Sigmoid colon (tissue), 6 donors: ENCODE measurements at regions not wholly inside any gene's neighbourhood (a gene's known extent, or its start where the extent isn't known, plus 50 kb on each side); places are given as distances from the start of the nearest gene placed in this dataset.
"Not testable (repeated sequence)": the region's sequence is repeated elsewhere in the genome, so short reads cannot be mapped to it uniquely, and the experiment has no call there.

Experiments
- DNase-seq: peaks from one replicate; pipeline ENCODE4 v3.0.0-alpha.2; 2019
- H3K27ac ChIP-seq, 4 donors: fragments of 200-600 bp; sonication (generic); one replicate each; pipeline ENCODE4 v1.5.1; 2016 to 2019; ENCODE audit warnings: mild to moderate bottlenecking in 1 of 4
- H3K27me3 ChIP-seq, 3 donors: fragments of 200-600 bp; sonication (generic); one replicate each; pipeline ENCODE4 v1.5.1; 2019; ENCODE audit warnings: mild to moderate bottlenecking in 1 of 3
- H3K36me3 ChIP-seq, 4 donors: fragments of 200-600 bp; sonication (generic); one replicate each; pipeline ENCODE4 v1.5.1; 2016 to 2019
- H3K4me1 ChIP-seq, 4 donors: fragments of 200-600 bp; sonication (generic); one replicate each; pipeline ENCODE4 v1.5.1; 2017 to 2019
- H3K4me3 ChIP-seq, 4 donors: fragments of 200-600 bp; sonication (generic); one replicate each; pipeline ENCODE4 v1.5.1; 2017 to 2019; ENCODE audit warnings: mild to moderate bottlenecking in 2 of 4, moderate library complexity in 1 of 4
- H3K9me3 ChIP-seq, 4 donors: fragments of 200-600 bp in 3 of 4; sonication (generic) in 3 of 4; one replicate each; pipeline versions ENCODE4 v1.5.1 to v1.6.1; 2013 to 2019
- CTCF ChIP-seq, 4 experiments: fragments of 450-650 bp in 3 of 4; fragments of 200-600 bp in 1 of 4; IDR thresholded peaks; one replicate each; pipeline ENCODE4 v1.5.1; 2016 to 2019; ENCODE audit warnings: antibody characterized with exemption in 4 of 4, mild to moderate bottlenecking in 3 of 4, moderate library complexity in 2 of 4
- EP300 ChIP-seq, 4 donors: sonication (generic); formaldehyde crosslinking; IDR thresholded peaks; one replicate each; pipeline ENCODE4 v1.6.1; 2017; ENCODE audit warnings: antibody characterized with exemption in 4 of 4
- POLR2A ChIP-seq, 2 donors: fragments of 450-650 bp; IDR thresholded peaks; one replicate each; pipeline ENCODE4 v1.6.1; 2016; ENCODE audit warnings: antibody characterized with exemption in 2 of 2, mild to moderate bottlenecking in 2 of 2, moderate library complexity in 2 of 2
- POLR2AphosphoS5 ChIP-seq, 4 donors: sonication (generic); formaldehyde crosslinking; IDR thresholded peaks; one replicate each; pipeline ENCODE4 v1.6.1; 2017; ENCODE audit warnings: antibody characterized with exemption in 4 of 4
- WGBS, 2 donors: extraction: QIAGEN DNeasy Blood & Tissue Kit; methylation state at CpG; one replicate each; pipeline ENCODE4 v1.1.7; 2013; 5-methylcytosine and 5-hydroxymethylcytosine counted together
- intact Hi-C: fragments of 100-400 bp; cut with DNase I; formaldehyde crosslinking; loops from one replicate; pipeline ENCODE4 v1.15.1; 2023
- donor health status: healthy with polysubstance abuse.
- donor health status: healthy.

- DNase-seq: no peak
- Histone ChIP-seq H3K27me3 (no peaks in the 10 kb centered on the region), H3K36me3 (no peaks in the 10 kb centered on the region), H3K9me3 (no peaks in the 10 kb centered on the region), H3K27ac (no peak overlapping the region), H3K4me3 (no peak overlapping the region), H3K4me1 (no peaks in the 10 kb centered on the region)
- intact Hi-C loops: no loop called here
- no peak for TF ChIP-seq CTCF (IDR thresholded peaks at IDR 0.05)
- TF ChIP-seq POLR2AphosphoS5 (IDR thresholded peaks at IDR 0.05): no peak
- no peak for TF ChIP-seq EP300 (IDR thresholded peaks at IDR 0.05)
- TF ChIP-seq POLR2A (IDR thresholded peaks at IDR 0.05): no peak
- 77 to 87% methylated on average over 4 of the region's 4 CpGs for WGBS, 2 donors
Observed at GRCh38 chr13:64688893-64689677, 2541.1 kb downstream of the PCDH9 start.

DNA sequence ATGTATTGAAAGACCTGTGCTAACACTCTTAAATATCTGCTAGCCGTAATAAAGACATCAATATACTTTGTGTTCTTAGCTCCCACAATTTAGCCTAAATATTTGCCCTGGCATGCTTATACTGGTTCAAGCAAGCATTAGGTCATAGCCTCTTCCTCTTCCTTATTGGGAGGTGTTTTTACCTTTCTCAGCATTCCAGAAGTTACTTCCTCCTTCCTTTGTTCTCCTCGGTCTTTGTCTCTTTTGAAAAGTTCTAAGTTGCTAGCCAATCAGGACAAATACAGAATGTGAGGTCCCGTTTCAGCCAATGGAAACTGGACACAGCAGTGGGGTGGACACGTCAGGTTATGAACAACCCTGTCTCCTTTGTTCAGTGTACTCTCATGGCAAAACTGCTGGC lies 2543.6 kb downstream of the PCDH9 start:
- H3K27ac ChIP-seq, H3K36me3 ChIP-seq, DNase-seq, intact Hi-C loops, H3K27me3 ChIP-seq, H3K4me3 ChIP-seq, H3K4me1 ChIP-seq, H3K9me3 ChIP-seq: not testable (repeated sequence)
- WGBS, 2 donors: 73 to 78% methylated on average over 4 of the region's 4 CpGs

DNA sequence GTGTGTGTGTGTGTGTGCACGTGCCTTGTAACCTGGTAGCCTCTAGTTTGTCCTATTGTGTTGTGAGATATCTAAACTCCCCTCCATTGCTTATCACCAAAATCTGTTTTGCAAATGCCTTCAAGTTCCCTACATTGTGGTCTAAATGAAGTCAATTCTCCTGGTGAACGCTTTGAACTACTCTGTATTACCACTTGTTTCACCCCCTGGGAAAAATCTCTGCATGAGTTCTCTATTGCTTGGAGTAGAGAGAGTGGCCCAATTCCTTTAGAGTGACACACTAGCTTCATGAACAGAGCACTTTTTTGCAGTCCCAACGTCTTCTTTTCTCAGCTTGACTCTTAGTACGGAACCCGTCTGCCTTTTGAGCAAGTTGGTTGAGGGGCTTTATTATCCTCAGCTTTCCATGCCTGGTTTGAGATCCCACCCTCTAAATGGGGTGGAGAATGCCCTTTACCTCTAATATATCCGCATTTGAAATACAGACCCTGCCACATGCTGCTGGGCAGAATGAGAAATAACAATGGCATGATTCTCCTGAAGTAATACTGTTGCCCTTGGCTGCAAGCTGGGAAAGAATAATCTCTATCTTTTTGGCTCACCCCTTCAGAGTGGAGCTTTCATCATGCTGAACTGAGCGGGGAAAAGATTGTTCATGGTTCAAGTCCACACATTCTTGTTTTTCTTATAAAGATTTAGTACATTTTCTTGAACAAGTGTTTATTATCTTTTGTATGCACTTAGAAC lies 2545.3 kb downstream of the PCDH9 start:
- DNase-seq: no peak
- Histone ChIP-seq H3K36me3 (no peaks in the 10 kb centered on the region), H3K27ac (no peak overlapping the region), H3K27me3 (no peaks in the 10 kb centered on the region), H3K4me3 (no peak overlapping the region), H3K9me3 (peaks cover 0 to 2% (median 0%) of the 10 kb centered on the region in 4 donors), H3K4me1 (no peaks in the 10 kb centered on the region)
- 61 to 64% methylated on average over 7 of the region's 7 CpGs for WGBS, 2 donors
- TF ChIP-seq EP300 (IDR thresholded peaks at IDR 0.05): no peak
- TF ChIP-seq POLR2AphosphoS5 (IDR thresholded peaks at IDR 0.05): no peak
- TF ChIP-seq POLR2A (IDR thresholded peaks at IDR 0.05): no peak
- TF ChIP-seq CTCF (IDR thresholded peaks at IDR 0.05): no peak
- intact Hi-C loops: no loop called here

DNA sequence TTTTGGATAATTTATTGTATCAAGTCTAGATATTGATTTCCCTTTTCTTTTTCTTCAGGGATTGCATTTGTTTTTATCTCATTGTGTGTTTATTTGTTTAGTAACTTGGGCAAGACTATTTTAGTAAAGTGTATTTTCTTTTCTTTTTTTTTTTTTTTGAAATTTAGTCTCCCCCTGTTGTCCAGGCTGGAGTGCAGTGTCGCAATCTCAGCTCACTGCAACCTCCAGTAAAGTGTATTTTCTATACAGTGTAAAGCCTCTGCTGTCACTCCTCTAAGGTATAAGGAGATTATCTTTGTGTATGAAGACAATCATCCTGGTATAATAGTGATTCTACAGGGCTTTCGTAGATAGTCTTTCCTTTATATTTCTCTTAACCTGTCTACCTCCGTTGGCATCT lies 2546.0 kb downstream of the PCDH9 start:
- WGBS, 2 donors: 57 to 68% methylated on average over 3 of the region's 3 CpGs
- H3K4me3 ChIP-seq: no peak overlapping the region
- intact Hi-C loops: no loop called here

More for the DNA sequence above, 2546.0 kb downstream of the PCDH9 start:
- H3K27ac ChIP-seq: no peak overlapping the region
- no peak for DNase-seq
- H3K36me3 ChIP-seq: no peaks in the 10 kb centered on the region
- H3K4me1 ChIP-seq: no peaks in the 10 kb centered on the region
- no peaks in the 10 kb centered on the region for H3K27me3 ChIP-seq
- TF ChIP-seq POLR2AphosphoS5 (IDR thresholded peaks at IDR 0.05) (no peak), EP300 (IDR thresholded peaks at IDR 0.05) (no peak), POLR2A (IDR thresholded peaks at IDR 0.05) (no peak), CTCF (IDR thresholded peaks at IDR 0.05) (no peak)
- peaks cover 0 to 2% (median 0%) of the 10 kb centered on the region in 4 donors for H3K9me3 ChIP-seq
